ENCODE measurements at regions not wholly inside any gene's neighbourhood (a gene's known extent, or its start where the extent isn't known, plus 50 kb on each side); places are given as distances from the start of the nearest gene placed in this dataset.

GRCh38 chr5:3312299-3312698 lies 283.3 kb upstream of the IRX1 start:
- DNase-seq, result no peak

- DNase-seq, result no peak
Observed at GRCh38 chr5:3311433-3311832, 284.2 kb upstream of the IRX1 start.

- DNase-seq, result peak; percentile 67
Observed at GRCh38 chr5:3310541-3311261, 284.9 kb upstream of the IRX1 start.

GRCh38 chr5:3309538-3309937 lies 286.1 kb upstream of the IRX1 start:
- DNase-seq, result no peak

GRCh38 chr5:3307982-3308621 lies 287.5 kb upstream of the IRX1 start:
- DNase-seq, result no peak

- DNase-seq, result no peak
Observed at GRCh38 chr5:3305432-3305831, 290.2 kb upstream of the IRX1 start.

GRCh38 chr5:3304346-3304745 lies 291.3 kb upstream of the IRX1 start:
- DNase-seq, result no peak

- no peak for DNase-seq
Observed at GRCh38 chr5:3303777-3304176, 291.9 kb upstream of the IRX1 start.

- DNase-seq, result no peak
Observed at GRCh38 chr5:3302228-3302627, 293.4 kb upstream of the IRX1 start.

- DNase-seq, result no peak
Observed at GRCh38 chr5:3301306-3301705, 294.3 kb upstream of the IRX1 start.

GRCh38 chr5:3300726-3301125 lies 294.9 kb upstream of the IRX1 start:
- DNase-seq, result no peak

- DNase-seq, result no peak
Observed at GRCh38 chr5:3299441-3299840, 296.2 kb upstream of the IRX1 start.

GRCh38 chr5:3297853-3298252 lies 297.8 kb upstream of the IRX1 start:
- no peak for DNase-seq

GRCh38 chr5:3288325-3288724 lies 307.3 kb upstream of the IRX1 start:
- DNase-seq, result no peak

GRCh38 chr5:3287516-3287915 lies 308.1 kb upstream of the IRX1 start:
- DNase-seq, result no peak

- DNase-seq, result no peak
Observed at GRCh38 chr5:3285621-3286020, 310.0 kb upstream of the IRX1 start.

GRCh38 chr5:3284506-3284905 lies 311.1 kb upstream of the IRX1 start:
- no peak for DNase-seq

GRCh38 chr5:3282841-3283240 lies 312.8 kb upstream of the IRX1 start:
- no peak for DNase-seq

- no peak for DNase-seq
Observed at GRCh38 chr5:3281366-3281765, 314.3 kb upstream of the IRX1 start.

- no peak for DNase-seq
Observed at GRCh38 chr5:3278643-3279042, 317.0 kb upstream of the IRX1 start.

GRCh38 chr5:3277590-3278196 lies 317.9 kb upstream of the IRX1 start:
- DNase-seq, result no peak

- no peak for DNase-seq
Observed at GRCh38 chr5:3276896-3277295, 318.7 kb upstream of the IRX1 start.

GRCh38 chr5:3269395-3270169 lies 326.1 kb upstream of the IRX1 start:
- no peak for DNase-seq
